ENCODE measurements at regions not wholly inside any gene's neighbourhood (a gene's known extent, or its start where the extent isn't known, plus 50 kb on each side); places are given as distances from the start of the nearest gene placed in this dataset.

GRCh38 chr1:147089457-147089856 lies 82.8 kb downstream of the PRKAB2 start:
- DNase-seq (ENCODE audit: low read depth in 1 of 2, low spot score in 1 of 2): no peak
- H3K4me3 ChIP-seq (replicated peaks; ENCODE audit: insufficient read depth, low read length): no peak overlapping the region
- peaks cover 16% of the 10 kb centered on the region for H3K27me3 ChIP-seq (ENCODE audit: insufficient read depth, poor library complexity, severe bottlenecking)
- H3K27ac ChIP-seq (replicated peaks): no peak overlapping the region
- TF ChIP-seq REST (IDR thresholded peaks at IDR 0.05; ENCODE audit: insufficient replicate concordance, low read depth) (no peak), SPI1 (IDR thresholded peaks at IDR 0.05; ENCODE audit: borderline replicate concordance, low read depth) (0 out of 2 replicates have a peak, but pooled peaks have one; percentile 29)

GRCh38 chr1:147086129-147086528 lies 86.1 kb downstream of the PRKAB2 start:
- Histone ChIP-seq H3K27me3 (ENCODE audit: insufficient read depth, poor library complexity, severe bottlenecking) (peaks cover 44% of the 10 kb centered on the region), H3K27ac (replicated peaks) (no peak overlapping the region), H3K4me3 (replicated peaks; ENCODE audit: insufficient read depth, low read length) (no peak overlapping the region)
- no peak for TF ChIP-seq CTCF (IDR thresholded peaks at IDR 0.05; ENCODE audit: insufficient read depth, low read length)
- TF ChIP-seq REST (IDR thresholded peaks at IDR 0.05; ENCODE audit: insufficient replicate concordance, low read depth): no peak
- no peak for TF ChIP-seq SPI1 (IDR thresholded peaks at IDR 0.05; ENCODE audit: borderline replicate concordance, low read depth)
- no peak for TF ChIP-seq POLR2AphosphoS5 (IDR thresholded peaks at IDR 0.05; ENCODE audit: low read depth)
- no peak for TF ChIP-seq GABPA (IDR thresholded peaks at IDR 0.05; ENCODE audit: low read depth)
- no peak for DNase-seq (ENCODE audit: low read depth in 1 of 2, low spot score in 1 of 2)

- peak; percentile 31 to 54 for DNase-seq (ENCODE audit: low read depth in 1 of 2, low spot score in 1 of 2)
- TF ChIP-seq SPI1 (IDR thresholded peaks at IDR 0.05; ENCODE audit: borderline replicate concordance, low read depth) (peak; percentile 7; the same call in 1 of the 2 replicates), POLR2AphosphoS5 (IDR thresholded peaks at IDR 0.05; ENCODE audit: low read depth) (peak; percentile 94), REST (IDR thresholded peaks at IDR 0.05; ENCODE audit: insufficient replicate concordance, low read depth) (no peak), GABPA (IDR thresholded peaks at IDR 0.05; ENCODE audit: low read depth) (no peak), CTCF (IDR thresholded peaks at IDR 0.05; ENCODE audit: insufficient read depth, low read length) (no peak)
- Histone ChIP-seq H3K4me3 (replicated peaks; ENCODE audit: insufficient read depth, low read length) (peak overlapping the region; percentile 35), H3K27ac (replicated peaks) (peak overlapping the region; percentile 79), H3K27me3 (ENCODE audit: insufficient read depth, poor library complexity, severe bottlenecking) (peaks cover 60% of the 10 kb centered on the region)
Measured at GRCh38 chr1:147084273-147085096, 87.8 kb downstream of the PRKAB2 start.
